Uterus (tissue), 2 donors: ENCODE measurements at regions not wholly inside any gene's neighbourhood (a gene's known extent, or its start where the extent isn't known, plus 50 kb on each side); places are given as distances from the start of the nearest gene placed in this dataset.

Experiments used
- POLR2A ChIP-seq, 2 donors: fragments of 450-650 bp; IDR thresholded peaks; one replicate each; pipeline ENCODE4 v1.6.1; 2016; ENCODE audit warnings: antibody characterized with exemption in 2 of 2, mild to moderate bottlenecking in 1 of 2, moderate library complexity in 1 of 2
- TF ChIP-seq, protein P1 (sequence below), 4 experiments: fragments of 200-600 bp in 2 of 4; fragments of 450-650 bp in 2 of 4; sonication (generic) in 2 of 4; IDR thresholded peaks; one replicate each; pipeline ENCODE4 v1.5.1; 2016 to 2019; ENCODE audit warnings: antibody characterized with exemption in 4 of 4, mild to moderate bottlenecking in 2 of 4, moderate library complexity in 1 of 4

DNA sequence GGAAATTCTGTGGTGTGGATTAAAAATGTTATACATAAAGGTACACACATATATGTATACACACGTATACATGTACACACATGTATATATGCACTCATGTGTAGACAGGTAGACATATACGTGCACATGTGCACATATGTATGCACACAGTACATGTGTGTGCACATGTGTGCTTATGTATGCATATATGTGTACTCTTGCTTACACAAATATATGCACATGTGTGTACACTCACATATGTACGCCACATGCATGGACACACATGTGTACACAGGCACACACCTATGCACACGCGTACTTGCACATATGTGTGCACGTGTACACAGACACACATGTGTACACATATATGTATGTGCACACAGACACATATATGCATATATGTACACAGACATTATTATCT is 142.8 kb upstream of the SALL3 start:
- no peak for TF ChIP-seq POLR2A (IDR thresholded peaks at IDR 0.05)
- TF ChIP-seq, protein P1, sequence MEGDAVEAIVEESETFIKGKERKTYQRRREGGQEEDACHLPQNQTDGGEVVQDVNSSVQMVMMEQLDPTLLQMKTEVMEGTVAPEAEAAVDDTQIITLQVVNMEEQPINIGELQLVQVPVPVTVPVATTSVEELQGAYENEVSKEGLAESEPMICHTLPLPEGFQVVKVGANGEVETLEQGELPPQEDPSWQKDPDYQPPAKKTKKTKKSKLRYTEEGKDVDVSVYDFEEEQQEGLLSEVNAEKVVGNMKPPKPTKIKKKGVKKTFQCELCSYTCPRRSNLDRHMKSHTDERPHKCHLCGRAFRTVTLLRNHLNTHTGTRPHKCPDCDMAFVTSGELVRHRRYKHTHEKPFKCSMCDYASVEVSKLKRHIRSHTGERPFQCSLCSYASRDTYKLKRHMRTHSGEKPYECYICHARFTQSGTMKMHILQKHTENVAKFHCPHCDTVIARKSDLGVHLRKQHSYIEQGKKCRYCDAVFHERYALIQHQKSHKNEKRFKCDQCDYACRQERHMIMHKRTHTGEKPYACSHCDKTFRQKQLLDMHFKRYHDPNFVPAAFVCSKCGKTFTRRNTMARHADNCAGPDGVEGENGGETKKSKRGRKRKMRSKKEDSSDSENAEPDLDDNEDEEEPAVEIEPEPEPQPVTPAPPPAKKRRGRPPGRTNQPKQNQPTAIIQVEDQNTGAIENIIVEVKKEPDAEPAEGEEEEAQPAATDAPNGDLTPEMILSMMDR (IDR thresholded peaks at IDR 0.05): no peak
